ENCODE measurements at regions not wholly inside any gene's neighbourhood (a gene's known extent, or its start where the extent isn't known, plus 50 kb on each side); places are given as distances from the start of the nearest gene placed in this dataset.

DNA sequence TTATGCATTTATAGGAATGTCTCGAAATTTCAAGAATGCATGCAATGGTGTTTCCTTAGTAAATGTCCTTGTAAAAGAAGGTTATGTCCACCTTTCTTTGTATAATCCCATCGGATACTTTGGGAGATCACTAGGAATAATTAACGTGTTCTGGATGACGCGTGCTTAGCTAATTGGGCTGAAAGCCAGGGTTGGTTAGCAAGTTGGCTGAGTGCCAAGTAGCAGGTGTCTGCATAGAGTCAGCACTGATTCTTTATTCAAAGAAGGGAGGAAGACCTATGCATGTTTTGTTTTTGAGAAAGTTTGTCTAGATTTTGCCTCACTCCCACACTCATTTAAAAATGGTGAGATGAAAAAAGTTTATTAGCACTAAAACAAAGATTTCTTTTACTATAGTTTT, 144.6 kb downstream of the SOX3 start:
- TF ChIP-seq, protein P1, sequence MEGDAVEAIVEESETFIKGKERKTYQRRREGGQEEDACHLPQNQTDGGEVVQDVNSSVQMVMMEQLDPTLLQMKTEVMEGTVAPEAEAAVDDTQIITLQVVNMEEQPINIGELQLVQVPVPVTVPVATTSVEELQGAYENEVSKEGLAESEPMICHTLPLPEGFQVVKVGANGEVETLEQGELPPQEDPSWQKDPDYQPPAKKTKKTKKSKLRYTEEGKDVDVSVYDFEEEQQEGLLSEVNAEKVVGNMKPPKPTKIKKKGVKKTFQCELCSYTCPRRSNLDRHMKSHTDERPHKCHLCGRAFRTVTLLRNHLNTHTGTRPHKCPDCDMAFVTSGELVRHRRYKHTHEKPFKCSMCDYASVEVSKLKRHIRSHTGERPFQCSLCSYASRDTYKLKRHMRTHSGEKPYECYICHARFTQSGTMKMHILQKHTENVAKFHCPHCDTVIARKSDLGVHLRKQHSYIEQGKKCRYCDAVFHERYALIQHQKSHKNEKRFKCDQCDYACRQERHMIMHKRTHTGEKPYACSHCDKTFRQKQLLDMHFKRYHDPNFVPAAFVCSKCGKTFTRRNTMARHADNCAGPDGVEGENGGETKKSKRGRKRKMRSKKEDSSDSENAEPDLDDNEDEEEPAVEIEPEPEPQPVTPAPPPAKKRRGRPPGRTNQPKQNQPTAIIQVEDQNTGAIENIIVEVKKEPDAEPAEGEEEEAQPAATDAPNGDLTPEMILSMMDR (IDR thresholded peaks at IDR 0.05): no peak
- no peak for TF ChIP-seq POLR2A (IDR thresholded peaks at IDR 0.05)
